ENCODE measurements at regions not wholly inside any gene's neighbourhood (a gene's known extent, or its start where the extent isn't known, plus 50 kb on each side); places are given as distances from the start of the nearest gene placed in this dataset.

GRCh38 chr6:1062786-1063545, 248.9 kb upstream of the FOXQ1 start:
- DNase-seq (ENCODE audit: low read depth) = no peak

GRCh38 chr6:1059596-1059995, 252.3 kb upstream of the FOXQ1 start:
- no peak for DNase-seq (ENCODE audit: low read depth)

GRCh38 chr6:1057490-1058135, 254.3 kb upstream of the FOXQ1 start:
- DNase-seq (ENCODE audit: low read depth) = no peak

DNA sequence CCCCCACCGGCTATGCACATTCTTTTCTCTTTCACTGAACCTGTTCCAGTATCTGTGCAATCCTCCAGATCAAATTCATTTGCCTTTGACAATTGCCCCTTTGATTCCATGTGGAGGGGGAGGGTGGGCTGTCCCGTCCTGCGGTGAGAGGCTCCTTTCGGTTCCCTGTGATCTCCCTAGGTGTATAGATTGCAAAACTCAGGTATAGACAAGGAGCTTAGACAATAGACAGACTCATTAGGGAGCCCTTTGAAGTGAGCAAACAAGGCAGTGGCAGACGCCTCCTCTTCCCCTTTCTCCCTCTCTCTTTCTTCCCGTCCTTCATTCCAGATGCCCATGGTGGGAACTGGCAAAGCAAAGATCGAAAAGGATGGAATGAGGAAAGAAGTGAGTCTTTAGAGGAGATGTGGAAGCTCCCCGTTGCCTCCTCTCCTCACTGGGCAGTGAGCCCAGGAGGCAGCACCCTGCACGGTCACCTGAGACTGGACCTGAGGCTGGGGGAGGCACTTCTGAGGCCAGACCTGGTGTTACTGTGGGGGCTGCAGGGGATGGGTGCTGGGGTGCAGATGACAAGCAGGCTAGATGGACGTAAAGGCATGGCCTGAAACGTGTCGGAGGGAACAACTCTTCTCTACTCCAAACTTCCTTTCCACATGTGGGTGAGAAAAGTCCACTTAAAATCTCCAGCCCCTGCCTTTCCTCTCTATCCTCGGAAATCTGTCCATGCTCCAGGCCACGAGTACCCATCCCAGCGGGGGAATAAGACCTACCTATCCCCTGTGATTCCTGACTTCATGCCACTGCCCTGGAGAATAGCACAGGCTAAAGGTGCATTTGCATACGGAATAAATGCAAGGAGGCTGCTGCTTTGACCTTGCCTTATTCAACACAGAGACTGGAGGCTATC, 256.6 kb upstream of the FOXQ1 start:
- no peak for DNase-seq (ENCODE audit: low read depth)

GRCh38 chr6:1054653-1055014, 257.3 kb upstream of the FOXQ1 start:
- DNase-seq (ENCODE audit: low read depth) = no peak

DNA sequence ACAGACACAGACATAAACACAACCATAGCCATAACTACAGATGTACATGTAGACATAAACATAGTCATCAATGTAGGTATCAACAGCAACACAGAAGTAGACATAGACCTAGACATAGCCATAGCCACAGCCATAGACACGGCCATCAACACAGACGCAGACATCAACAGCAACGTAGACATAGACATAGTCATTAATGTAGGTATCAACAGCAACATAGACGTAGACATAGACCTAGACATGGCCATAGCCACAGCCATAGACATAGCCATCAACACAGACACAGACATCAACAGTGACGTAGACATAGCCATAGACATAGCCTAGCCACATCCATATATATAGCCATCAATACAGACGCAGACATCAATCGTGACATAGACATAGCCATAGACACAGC, 258.3 kb upstream of the FOXQ1 start:
- DNase-seq (ENCODE audit: low read depth) = no peak

GRCh38 chr6:1052262-1052661, 259.6 kb upstream of the FOXQ1 start:
- DNase-seq (ENCODE audit: low read depth) = no peak

DNA sequence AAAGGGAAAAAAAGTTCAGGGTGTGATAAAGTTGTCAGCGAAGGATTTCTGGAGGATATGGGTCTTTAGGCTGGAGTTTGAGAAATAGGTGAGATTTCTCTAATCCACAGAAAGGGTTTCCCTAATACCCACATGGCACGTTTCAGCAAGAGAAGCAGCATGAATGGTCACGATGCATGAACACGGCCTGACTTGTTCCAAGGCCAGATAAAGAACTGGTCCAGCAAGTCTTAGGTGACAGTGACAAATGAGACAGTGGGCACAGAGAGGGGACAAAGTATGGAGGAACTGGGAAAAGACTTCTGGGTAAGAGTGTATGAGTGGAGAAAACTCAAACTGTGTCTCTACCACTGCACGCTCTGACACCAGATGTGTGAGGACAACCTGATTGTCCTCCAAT, 262.0 kb upstream of the FOXQ1 start:
- no peak for DNase-seq (ENCODE audit: low read depth)

DNA sequence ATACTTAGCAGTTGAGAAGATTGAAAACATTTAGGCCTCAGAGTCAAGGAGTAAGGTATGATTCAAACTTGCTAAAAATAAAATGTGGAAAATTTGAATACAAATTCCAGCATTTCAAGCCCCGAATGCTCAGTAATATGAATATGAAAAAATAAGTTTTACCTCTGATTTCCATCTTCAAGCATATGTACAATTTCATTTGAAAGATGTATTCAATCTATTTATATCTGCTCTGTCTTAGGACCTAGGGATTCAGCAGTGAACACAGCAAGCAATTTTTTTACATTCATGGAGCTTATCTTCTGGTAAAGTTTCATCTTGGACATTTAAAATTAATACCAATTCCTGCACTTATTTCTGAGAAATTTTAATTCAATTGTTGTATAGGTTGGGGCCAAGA, 262.7 kb upstream of the FOXQ1 start:
- DNase-seq (ENCODE audit: low read depth) = no peak

DNA sequence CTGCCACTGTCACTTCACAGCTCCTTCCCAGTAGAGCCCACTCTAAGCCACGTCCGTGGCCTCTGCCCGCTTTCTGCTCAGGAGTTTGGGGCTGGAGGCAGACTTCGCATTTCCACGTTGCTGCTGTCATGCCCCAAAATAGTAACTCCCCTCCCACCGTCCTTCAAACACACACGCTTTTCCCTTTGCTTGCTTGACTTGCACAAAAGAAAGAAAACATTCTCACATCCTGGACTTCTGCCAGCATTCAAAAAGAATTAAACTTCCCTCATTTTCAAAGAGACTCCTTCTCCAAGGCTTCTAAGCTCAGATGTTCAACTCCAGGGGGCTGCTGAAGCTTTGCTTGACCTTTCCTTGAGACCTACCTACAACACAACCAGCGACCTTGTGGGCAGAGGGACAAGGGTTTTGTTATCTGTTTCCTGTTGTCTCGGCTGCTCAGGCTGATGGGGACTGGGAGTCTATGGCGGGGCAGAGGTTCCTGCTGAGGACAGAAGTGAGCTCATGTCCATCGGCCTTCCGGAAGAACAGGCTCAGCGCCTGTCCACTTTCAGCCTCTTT, 263.8 kb upstream of the FOXQ1 start:
- no peak for DNase-seq (ENCODE audit: low read depth)

- DNase-seq (ENCODE audit: low read depth) = no peak
Observed at GRCh38 chr6:1045239-1045638, 266.7 kb upstream of the FOXQ1 start.

DNA sequence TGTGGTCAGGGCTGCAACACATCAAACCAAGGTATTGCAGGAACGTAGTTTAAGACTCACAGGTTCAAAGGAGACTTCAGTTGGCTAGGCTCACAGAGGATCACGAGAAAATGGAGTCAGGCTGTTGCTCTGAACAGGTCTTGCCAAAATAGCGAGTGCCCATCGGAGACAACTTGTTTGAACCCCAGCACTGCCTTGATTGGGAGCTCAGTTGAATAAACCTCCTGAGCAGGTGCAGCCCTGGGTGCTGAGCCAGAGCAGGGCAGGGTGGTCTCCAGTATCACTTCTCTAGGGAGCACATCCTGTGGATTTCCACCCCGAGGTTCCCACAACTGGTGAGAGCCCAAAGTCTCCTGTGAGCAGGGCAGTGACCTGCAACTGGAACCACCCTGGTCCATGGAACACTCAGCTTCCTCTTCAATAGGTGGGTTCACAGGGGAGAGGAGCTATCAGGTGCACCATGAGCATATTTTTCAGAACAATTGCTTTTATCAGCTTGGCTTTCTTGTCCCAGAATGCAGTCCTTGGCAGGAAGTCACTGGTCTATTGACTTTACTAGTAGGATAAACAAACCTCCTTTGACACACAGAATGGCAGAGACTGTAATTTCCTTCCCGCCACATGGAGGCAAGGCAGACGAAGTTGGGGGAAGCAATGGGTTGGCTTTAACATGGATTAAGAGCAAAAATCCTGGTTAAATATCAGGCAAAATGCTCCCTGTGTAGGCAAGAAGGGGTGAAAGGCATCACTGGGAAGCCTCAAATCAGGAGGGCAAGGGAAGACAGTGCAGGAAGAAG, 267.7 kb upstream of the FOXQ1 start:
- no peak for DNase-seq (ENCODE audit: low read depth)

DNA sequence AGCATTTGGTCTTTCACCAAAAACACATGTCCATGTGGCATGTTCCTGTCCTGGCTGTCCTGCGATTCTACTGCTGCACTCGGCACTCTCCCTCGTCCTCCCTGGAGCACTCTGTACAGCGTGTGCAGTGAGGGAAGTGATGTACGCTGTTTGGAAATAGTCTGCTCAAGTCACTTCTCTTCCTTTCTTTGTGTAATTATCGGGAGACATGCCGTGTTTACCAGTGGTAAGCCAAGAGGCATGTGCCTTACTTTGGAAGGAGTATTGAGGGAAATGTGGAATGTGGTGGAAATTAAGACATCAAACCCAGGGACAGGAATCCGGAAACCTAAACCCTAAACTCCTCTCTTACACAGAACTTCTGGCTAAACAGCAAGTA, 268.5 kb upstream of the FOXQ1 start:
- DNase-seq (ENCODE audit: low read depth) = no peak

DNA sequence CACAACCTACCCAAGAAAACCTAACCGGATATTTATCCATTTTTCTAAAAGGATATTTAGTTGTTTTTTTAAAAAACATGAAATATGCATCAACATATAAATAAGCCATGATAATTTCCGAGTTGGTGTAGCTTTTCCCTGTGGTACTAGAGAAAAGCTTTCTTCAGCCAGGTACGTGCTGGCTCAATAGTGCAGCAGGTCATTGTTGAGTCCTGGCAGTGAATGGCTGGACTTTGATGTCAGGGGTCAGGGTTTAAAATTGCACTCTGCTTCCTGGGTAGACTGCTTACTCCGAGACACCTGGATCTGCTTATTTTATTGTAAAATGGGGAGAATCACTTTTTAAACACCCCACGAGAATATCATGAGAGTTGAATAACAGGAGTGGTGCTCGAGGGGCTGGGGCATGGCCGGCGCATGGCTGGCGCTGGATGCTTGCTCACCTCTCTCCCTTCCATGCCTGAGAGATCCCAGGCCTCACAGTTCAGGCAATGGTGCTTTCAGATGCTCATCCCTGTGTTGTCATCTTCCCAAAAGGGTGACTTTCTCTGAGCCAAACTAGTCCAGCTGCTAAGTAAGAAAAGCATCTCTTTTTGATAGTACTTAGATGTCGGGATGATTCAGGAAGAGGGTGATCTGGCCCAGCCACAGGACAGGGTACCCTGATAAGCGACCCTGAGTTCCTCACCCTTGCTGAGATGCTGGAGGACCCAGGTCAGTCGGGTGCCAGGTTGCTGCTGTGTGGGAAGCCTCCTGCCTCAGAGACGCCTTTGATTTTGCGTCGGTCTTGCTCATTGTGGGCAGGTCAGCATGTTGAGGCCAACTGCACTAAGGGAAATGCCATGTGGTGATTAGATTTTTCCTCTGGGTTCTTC, 269.1 kb upstream of the FOXQ1 start:
- no peak for DNase-seq (ENCODE audit: low read depth)

GRCh38 chr6:1040393-1040792, 271.5 kb upstream of the FOXQ1 start:
- DNase-seq (ENCODE audit: low read depth) = no peak

DNA sequence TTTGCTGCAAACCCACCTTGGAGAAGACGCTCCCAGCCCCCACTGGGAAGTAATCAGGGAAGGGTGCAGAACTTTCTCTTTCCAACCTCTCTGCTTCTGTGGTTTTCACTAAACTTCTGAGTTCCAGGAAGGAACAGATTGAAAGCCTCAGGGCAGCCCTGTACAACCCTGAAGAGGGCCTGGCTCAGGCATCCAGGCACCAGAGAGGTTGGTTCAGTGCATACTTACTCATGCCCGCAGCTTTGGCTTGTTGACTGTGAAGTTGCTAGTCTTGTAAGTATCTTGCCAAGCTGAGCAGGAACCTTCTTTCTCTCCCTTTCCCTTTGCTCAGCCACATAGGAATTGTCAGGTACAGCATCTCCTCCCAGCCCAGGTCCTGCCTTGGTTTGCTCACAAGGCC, 272.2 kb upstream of the FOXQ1 start:
- DNase-seq (ENCODE audit: low read depth) = no peak

GRCh38 chr6:1039191-1039590, 272.7 kb upstream of the FOXQ1 start:
- DNase-seq (ENCODE audit: low read depth) = no peak

DNA sequence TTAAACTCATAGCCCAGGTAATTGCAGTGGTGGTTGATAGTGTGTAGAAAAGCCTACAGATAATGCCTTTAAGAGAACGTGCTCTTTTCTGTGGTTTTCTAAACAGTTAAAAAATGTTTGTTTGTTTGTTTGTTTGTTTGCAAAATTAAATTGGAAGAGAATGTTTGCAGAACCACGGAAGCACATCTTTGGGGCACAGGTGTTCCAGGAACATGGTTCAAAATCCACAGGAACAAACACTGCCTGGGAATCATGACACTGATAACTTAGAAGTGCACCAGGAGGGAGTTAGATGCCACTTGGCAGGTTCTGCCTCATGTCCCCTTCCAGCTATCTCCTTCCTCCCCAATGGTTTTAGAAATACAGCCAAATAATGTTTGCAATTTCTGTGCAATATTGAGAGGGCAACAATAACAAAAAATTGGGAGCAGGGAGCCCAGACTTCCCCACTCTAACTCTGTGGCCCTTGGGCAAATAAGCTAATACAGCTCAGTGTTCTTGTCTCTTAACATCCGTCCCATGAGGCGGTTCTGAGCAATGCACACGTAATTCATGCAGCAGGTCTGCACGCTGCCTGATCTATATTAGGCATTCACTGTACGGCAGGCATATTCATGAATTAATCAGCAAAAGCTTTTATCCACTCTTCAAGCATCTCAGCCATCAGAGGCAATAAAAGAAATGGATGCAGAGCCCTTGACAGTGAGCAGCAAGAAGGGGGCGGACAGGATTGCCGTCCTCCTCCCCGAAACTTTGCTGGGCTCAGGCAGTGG, 274.3 kb upstream of the FOXQ1 start:
- DNase-seq (ENCODE audit: low read depth) = no peak

- DNase-seq (ENCODE audit: low read depth) = no peak
Observed at GRCh38 chr6:1035401-1035800, 276.5 kb upstream of the FOXQ1 start.

DNA sequence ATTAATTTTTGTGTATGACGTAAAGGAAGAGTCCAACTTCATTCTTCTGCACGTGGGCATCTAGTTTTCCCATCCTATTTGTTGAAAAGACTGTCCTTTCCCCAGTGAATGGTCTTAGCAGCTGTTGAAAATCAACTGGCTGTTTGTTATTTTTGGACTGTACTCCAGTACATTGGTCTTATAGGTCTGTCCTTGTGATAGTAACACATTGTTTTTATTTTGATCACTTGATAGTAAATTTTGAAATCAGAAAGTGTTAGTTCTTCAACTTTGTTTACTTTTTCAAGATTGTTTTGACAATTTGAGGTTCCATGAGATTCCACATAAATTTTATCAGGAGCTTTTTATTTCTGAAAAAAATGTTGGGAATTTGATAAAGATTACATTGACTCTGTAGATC, 280.2 kb upstream of the FOXQ1 start:
- no peak for DNase-seq (ENCODE audit: low read depth)
